H1 (cell line): ENCODE measurements at regions not wholly inside any gene's neighbourhood (a gene's known extent, or its start where the extent isn't known, plus 50 kb on each side); places are given as distances from the start of the nearest gene placed in this dataset.

ENCODE experiments used
- CTCF ChIA-PET: fragments of 300-600 bp; sonication (Branson Sonifier 250); formaldehyde crosslinking; loops from one replicate; lab custom pipeline; 2021; ENCODE audit not compliant: partially characterized antibody; lab: Charles Lee
- POLR2A ChIA-PET: fragments of 300-600 bp; sonication (Branson Sonifier 250); formaldehyde crosslinking; loops from one replicate; lab custom pipeline; 2021; ENCODE audit warnings: inconsistent platforms; ENCODE audit not compliant: partially characterized antibody; lab: Charles Lee
- DNase-seq, 2 experiments: peaks; one replicate each; pipeline versions ENCODE4 v3.0.0 to v3.0.0-alpha.2; 2010 to 2022; ENCODE audit warnings: low spot score in 2 of 2, low read depth in 1 of 2, mixed read lengths in 1 of 2
- FAIRE-seq: peaks from 2 replicates; lab custom pipeline; 2011; peaks lifted over from hg19 to GRCh38; lab: Jason Lieb, UNC
- H2AFZ ChIP-seq: 2 replicates; pipeline ENCODE4 v1.8.1; 2012; ENCODE audit warnings: low read length, inconsistent platforms
- H2AK5ac ChIP-seq: 2 replicates; pipeline ENCODE4 v1.6.1; 2013; ENCODE audit warnings: low read depth, low read length
- H2BK120ac ChIP-seq: replicated peaks from 2 replicates; pipeline ENCODE3; 2013; ENCODE audit warnings: low read depth, low read length, inconsistent platforms
- H2BK12ac ChIP-seq: 2 replicates; pipeline ENCODE4 v1.6.1; 2013; ENCODE audit warnings: low read depth, low read length
- H2BK15ac ChIP-seq: 2 replicates; pipeline ENCODE4 v1.6.1; 2013; ENCODE audit warnings: low read length
- H2BK20ac ChIP-seq: 2 replicates; pipeline ENCODE4 v1.6.1; 2013; ENCODE audit warnings: low read length
- H2BK5ac ChIP-seq: 2 replicates; pipeline ENCODE4 v1.6.1; 2013; ENCODE audit warnings: low read depth, low read length
- H3K14ac ChIP-seq: 2 replicates; pipeline ENCODE4 v1.6.1; 2013; ENCODE audit warnings: inconsistent platforms; ENCODE audit not compliant: insufficient read length
- H3K18ac ChIP-seq: 2 replicates; pipeline ENCODE4 v1.6.1; 2013; ENCODE audit warnings: low read length; ENCODE audit errors: extremely low read depth
- H3K23ac ChIP-seq: 2 replicates; pipeline ENCODE4 v1.6.1; 2013; ENCODE audit warnings: inconsistent platforms; ENCODE audit not compliant: insufficient read length
- H3K23me2 ChIP-seq: 2 replicates; pipeline ENCODE4 v1.6.1; 2013; ENCODE audit warnings: low read depth, low read length
- H3K27ac ChIP-seq: 2 replicates; pipeline ENCODE4 v1.6.1; 2011; ENCODE audit warnings: low read depth, low read length, inconsistent platforms
- H3K27me3 ChIP-seq, 4 experiments: replicated peaks in 1 of 4; 1 replicate in 1 of 4; 2 replicates in 3 of 4; pipeline versions ENCODE4 v1.6.1 to v1.8.1; 2011 to 2013; ENCODE audit warnings: low read length in 3 of 4, mild to moderate bottlenecking in 3 of 4, inconsistent platforms in 2 of 4, mixed read lengths in 2 of 4, moderate library complexity in 1 of 4; ENCODE audit not compliant: control insufficient read depth in 3 of 4, insufficient read depth in 3 of 4; ENCODE audit errors: extremely low read depth in 1 of 4
- H3K36me3 ChIP-seq, 4 experiments: 2 replicates each; pipeline versions ENCODE4 v1.6.1 to v1.8.1; 2011 to 2013; ENCODE audit warnings: mild to moderate bottlenecking in 4 of 4, low read length in 3 of 4, moderate library complexity in 2 of 4, control low read depth in 1 of 4, inconsistent platforms in 1 of 4; ENCODE audit not compliant: insufficient read depth in 4 of 4, control insufficient read depth in 2 of 4
- H3K4ac ChIP-seq: replicated peaks from 2 replicates; pipeline ENCODE3; 2013; ENCODE audit warnings: low read length, low read depth, mixed read lengths, inconsistent platforms; ENCODE audit not compliant: insufficient read length
- H3K4me1 ChIP-seq, 4 experiments: replicated peaks in 1 of 4; 1 replicate in 1 of 4; 2 replicates in 3 of 4; pipeline versions ENCODE4 v1.6.1 to v1.8.1; 2011 to 2013; ENCODE audit warnings: low read length in 3 of 4, inconsistent platforms in 2 of 4, mixed read lengths in 1 of 4; ENCODE audit not compliant: insufficient read depth in 4 of 4, control insufficient read depth in 3 of 4
- H3K4me2 ChIP-seq, 2 experiments: 2 replicates each; pipeline versions ENCODE4 v1.6.1 to v1.8.1; 2011 to 2013; ENCODE audit warnings: low read depth in 2 of 2, low read length in 2 of 2, control low read depth in 1 of 2, inconsistent platforms in 1 of 2, mild to moderate bottlenecking in 1 of 2; ENCODE audit not compliant: insufficient read depth in 1 of 2
- H3K4me3 ChIP-seq, 4 experiments: fragments of 200-600, 300-600 bp in 1 of 4; sonication (generic), shearing (Covaris generic), sonication (Bioruptor Twin) in 1 of 4; 2 replicates each; pipeline versions ENCODE4 v1.5.1 to v1.8.1; 2011 to 2016; ENCODE audit warnings: low read length in 4 of 4, low read depth in 3 of 4, control low read depth in 2 of 4, inconsistent platforms in 2 of 4, mild to moderate bottlenecking in 2 of 4, mixed read lengths in 1 of 4, moderate library complexity in 1 of 4; ENCODE audit not compliant: insufficient read depth in 2 of 4; ENCODE audit errors: extremely low read depth in 1 of 4
- H3K56ac ChIP-seq: replicated peaks from 2 replicates; pipeline ENCODE3; 2013; ENCODE audit warnings: low read depth, mild to moderate bottlenecking, mixed read lengths, low read length, inconsistent platforms; ENCODE audit not compliant: insufficient read length
- H3K79me1 ChIP-seq: 2 replicates; pipeline ENCODE4 v1.6.1; 2013; ENCODE audit warnings: low read depth, low read length, control low read depth
- H3K79me2 ChIP-seq, 2 experiments: 2 replicates each; pipeline versions ENCODE4 v1.6.1 to v1.8.1; 2012 to 2013; ENCODE audit warnings: low read length in 2 of 2, mild to moderate bottlenecking in 2 of 2, inconsistent platforms in 1 of 2; ENCODE audit not compliant: insufficient read depth in 2 of 2, control insufficient read depth in 1 of 2
- H3K9ac ChIP-seq, 4 experiments: replicated peaks in 1 of 4; 1 replicate in 1 of 4; 2 replicates in 3 of 4; pipeline versions ENCODE4 v1.6.1 to v1.8.1; 2011 to 2013; ENCODE audit warnings: low read depth in 3 of 4, low read length in 3 of 4, control low read depth in 2 of 4, mild to moderate bottlenecking in 2 of 4, moderate library complexity in 2 of 4, inconsistent platforms in 1 of 4; ENCODE audit errors: extremely low read depth in 1 of 4
- H3K9me3 ChIP-seq, 2 experiments: 2 replicates each; pipeline versions ENCODE4 v1.6.1 to v1.8.1; 2012 to 2013; ENCODE audit warnings: mild to moderate bottlenecking in 2 of 2, moderate library complexity in 2 of 2, control low read depth in 1 of 2, inconsistent platforms in 1 of 2, low read depth in 1 of 2, low read length in 1 of 2, mixed read lengths in 1 of 2; ENCODE audit not compliant: insufficient read depth in 2 of 2
- H4K20me1 ChIP-seq, 2 experiments: replicated peaks in 1 of 2; 2 replicates each; pipeline versions ENCODE3 to v1.8.1; 2011 to 2013; ENCODE audit warnings: inconsistent platforms in 2 of 2, low read length in 2 of 2, mild to moderate bottlenecking in 1 of 2; ENCODE audit not compliant: insufficient read depth in 2 of 2, control insufficient read depth in 1 of 2
- H4K5ac ChIP-seq: 2 replicates; pipeline ENCODE4 v1.6.1; 2013; ENCODE audit warnings: low read length, low read depth, mixed read lengths, inconsistent platforms; ENCODE audit not compliant: insufficient read length
- H4K8ac ChIP-seq: 2 replicates; pipeline ENCODE4 v1.8.0; 2013; ENCODE audit warnings: mild to moderate bottlenecking, moderate library complexity, low read length, inconsistent platforms; ENCODE audit not compliant: insufficient read depth; ENCODE audit errors: extremely low read depth
- H4K91ac ChIP-seq: replicated peaks from 2 replicates; pipeline ENCODE3; 2013; ENCODE audit warnings: low read length, mixed read lengths, inconsistent platforms; ENCODE audit not compliant: insufficient read length
- EP300 ChIP-seq, 2 experiments: IDR thresholded peaks; 1 replicate in 1 of 2; 2 replicates in 1 of 2; pipeline ENCODE4 v1.6.1; 2011 to 2012; ENCODE audit warnings: low read depth in 2 of 2, low read length in 2 of 2, mild to moderate bottlenecking in 2 of 2, borderline replicate concordance in 1 of 2, inconsistent platforms in 1 of 2, moderate library complexity in 1 of 2
- EZH2 ChIP-seq: fragments of 200-600 bp; sonication (generic); IDR thresholded peaks from 2 replicates; pipeline ENCODE4 v1.7.1; 2012; ENCODE audit warnings: low read depth, mild to moderate bottlenecking, moderate library complexity, low read length, inconsistent platforms; ENCODE audit not compliant: severe bottlenecking
- HDAC2 ChIP-seq, 2 experiments: fragments of 300-600 bp in 1 of 2; sonication (generic) in 1 of 2; IDR thresholded peaks; 2 replicates each; pipeline ENCODE4 v1.6.1; 2011 to 2012; ENCODE audit warnings: low read depth in 2 of 2, low read length in 2 of 2, mild to moderate bottlenecking in 2 of 2, moderate library complexity in 2 of 2, borderline replicate concordance in 1 of 2, inconsistent platforms in 1 of 2
- KDM1A ChIP-seq: fragments of 200-600, 300-600 bp; sonication (generic); IDR thresholded peaks from 2 replicates; pipeline ENCODE4 v1.7.1; 2016; ENCODE audit warnings: mild to moderate bottlenecking, low read length, borderline replicate concordance
- NANOG ChIP-seq: IDR thresholded peaks from 2 replicates; pipeline ENCODE4 v1.6.1; 2011; ENCODE audit warnings: low read length, low read depth, mild to moderate bottlenecking, inconsistent platforms; ENCODE audit not compliant: insufficient read depth, poor library complexity, severe bottlenecking
- POLR2A ChIP-seq, 2 experiments: IDR thresholded peaks; 1 replicate in 1 of 2; 2 replicates in 1 of 2; pipeline ENCODE4 v1.6.1; 2011; ENCODE audit warnings: low read depth in 2 of 2, low read length in 2 of 2, mild to moderate bottlenecking in 2 of 2; ENCODE audit errors: control extremely low read depth in 1 of 2
- POU5F1 ChIP-seq: IDR thresholded peaks from 2 replicates; pipeline ENCODE4 v1.6.1; 2011; ENCODE audit warnings: low read depth, mild to moderate bottlenecking, low read length, moderate library complexity
- RNF2 ChIP-seq: fragments of 200-900, 300-1000 bp; sonication (generic); IDR thresholded peaks from 2 replicates; pipeline ENCODE4 v1.7.1; 2016; ENCODE audit warnings: borderline replicate concordance, low read depth, mild to moderate bottlenecking, antibody characterized with exemption, low read length; ENCODE audit not compliant: poor library complexity, severe bottlenecking; ENCODE audit errors: missing control alignments
- TEAD4 ChIP-seq: IDR thresholded peaks from 2 replicates; pipeline ENCODE4 v1.6.1; 2012; ENCODE audit warnings: low read depth, low read length, inconsistent platforms, mixed read lengths
- WGBS, 2 experiments: shearing (Covaris generic) in 1 of 2; methylation state at CpG; one replicate each; pipeline versions ENCODE4 v1.1.6 to v1.1.7; 2013 to 2015; ENCODE audit warnings: low lambda C conversion rate in 2 of 2, mixed read lengths in 2 of 2, inconsistent platforms in 1 of 2, low coverage in 1 of 2, missing lambda C conversion rate in 1 of 2; ENCODE audit not compliant: insufficient replicate concordance in 2 of 2, insufficient coverage in 1 of 2, insufficient read length in 1 of 2; ENCODE audit errors: extremely low coverage in 1 of 2, missing lambda C conversion rate in 1 of 2; 5-methylcytosine and 5-hydroxymethylcytosine counted together

GRCh38 chr4:106818764-106819163, 217.3 kb downstream of the DKK2 start:
- Histone ChIP-seq H3K36me3 (no peaks in the 10 kb centered on the region), H2BK20ac (no peak overlapping the region), H3K56ac (no peak overlapping the region), H2BK5ac (no peak overlapping the region), H4K91ac (no peak overlapping the region), H3K23me2 (no peaks in the 10 kb centered on the region), H3K14ac (no peak overlapping the region), H3K4me2 (no peak overlapping the region), H2AFZ (no peak overlapping the region), H3K4ac (no peak overlapping the region), H3K9ac (no peak overlapping the region), H3K79me2 (no peaks in the 10 kb centered on the region), H3K4me3 (no peak overlapping the region), H3K4me1 (no peaks in the 10 kb centered on the region), H2BK15ac (no peak overlapping the region), H3K27ac (no peak overlapping the region), H3K23ac (no peak overlapping the region), H4K5ac (no peak overlapping the region), H4K20me1 (no peaks in the 10 kb centered on the region), H3K79me1 (no peaks in the 10 kb centered on the region), H3K27me3 (no peaks in the 10 kb centered on the region), H3K18ac (no peak overlapping the region), H2BK12ac (no peak overlapping the region), H4K8ac (no peak overlapping the region), H2BK120ac (no peak overlapping the region), H2AK5ac (no peak overlapping the region), H3K9me3 (peaks cover 0 to 8% of the 10 kb centered on the region in 2 experiments; a peak in 1 of 4 replicates)
- ChIA-PET POLR2A (no interaction called here), CTCF (interaction anchor here (1.1 kb wide), 1 partner anchor 199 kb away, joined by 3 read pairs; no protein-coding TSS in a partner anchor)
- WGBS, 2 experiments, result 87% methylated on average over 1 of the region's 1 CpG; no CpG with 5 or more reads in 1 of the 2 experiments
- FAIRE-seq, result no peak
- no peak for DNase-seq
- TF ChIP-seq KDM1A (no peak), TEAD4 (no peak), RNF2 (no peak), POLR2A (IDR thresholded peaks at IDR 0.05; ENCODE audit: control extremely low read depth in 1 of 2, low read depth in 2 of 2, low read length in 2 of 2) (no peak), POU5F1 (no peak), EP300 (IDR thresholded peaks at IDR 0.05; ENCODE audit: borderline replicate concordance in 1 of 2, low read depth in 2 of 2, low read length in 2 of 2) (no peak), HDAC2 (IDR thresholded peaks at IDR 0.05; ENCODE audit: borderline replicate concordance in 1 of 2, low read depth in 2 of 2, low read length in 2 of 2) (no peak), NANOG (no peak), EZH2 (no peak)
